ENCODE measurements at regions not wholly inside any gene's neighbourhood (a gene's known extent, or its start where the extent isn't known, plus 50 kb on each side); places are given as distances from the start of the nearest gene placed in this dataset.
"Not testable (repeated sequence)": the region's sequence is repeated elsewhere in the genome, so short reads cannot be mapped to it uniquely, and the experiment has no call there.

- DNase-seq (ENCODE audit: low read depth, low spot score) = no peak
Observed at GRCh38 chr17:63249256-63250004, 196.7 kb downstream of the CYB561 start.

GRCh38 chr17:63250830-63251229 is 195.3 kb downstream of the CYB561 start:
- DNase-seq (ENCODE audit: low read depth, low spot score) = no peak

GRCh38 chr17:63258785-63259184 is 187.3 kb downstream of the CYB561 start:
- DNase-seq (ENCODE audit: low read depth, low spot score) = no peak

- DNase-seq (ENCODE audit: low read depth, low spot score) = no peak
Observed at GRCh38 chr17:63262751-63263476, 183.2 kb downstream of the CYB561 start.

GRCh38 chr17:63265526-63265925 is 180.6 kb downstream of the CYB561 start:
- no peak for DNase-seq (ENCODE audit: low read depth, low spot score)

- no peak for DNase-seq (ENCODE audit: low read depth, low spot score)
Observed at GRCh38 chr17:63267846-63268245, 178.3 kb downstream of the CYB561 start.

- no peak for DNase-seq (ENCODE audit: low read depth, low spot score)
Observed at GRCh38 chr17:63268827-63269226, 177.3 kb downstream of the CYB561 start.

GRCh38 chr17:63270610-63271009 is 175.5 kb downstream of the CYB561 start:
- no peak for DNase-seq (ENCODE audit: low read depth, low spot score)

GRCh38 chr17:63274146-63274545 is 172.0 kb downstream of the CYB561 start:
- no peak for DNase-seq (ENCODE audit: low read depth, low spot score)

GRCh38 chr17:63275318-63275970 is 170.7 kb downstream of the CYB561 start:
- no peak for DNase-seq (ENCODE audit: low read depth, low spot score)

- DNase-seq (ENCODE audit: low read depth, low spot score) = no peak
Observed at GRCh38 chr17:63275971-63276745, 169.9 kb downstream of the CYB561 start.

GRCh38 chr17:63276821-63277220 is 169.3 kb downstream of the CYB561 start:
- DNase-seq (ENCODE audit: low read depth, low spot score) = no peak

- DNase-seq (ENCODE audit: low read depth, low spot score) = no peak
Observed at GRCh38 chr17:63277629-63278028, 168.5 kb downstream of the CYB561 start.

GRCh38 chr17:63278728-63279442 is 167.2 kb downstream of the CYB561 start:
- DNase-seq (ENCODE audit: low read depth, low spot score) = no peak

- DNase-seq (ENCODE audit: low read depth, low spot score) = no peak
Observed at GRCh38 chr17:63279498-63280230, 166.4 kb downstream of the CYB561 start.

GRCh38 chr17:63282455-63282854 is 163.7 kb downstream of the CYB561 start:
- DNase-seq (ENCODE audit: low read depth, low spot score) = no peak

GRCh38 chr17:63285551-63285950 is 160.6 kb downstream of the CYB561 start:
- no peak for DNase-seq (ENCODE audit: low read depth, low spot score)

- DNase-seq (ENCODE audit: low read depth, low spot score) = no peak
Observed at GRCh38 chr17:63286254-63286653, 159.9 kb downstream of the CYB561 start.

GRCh38 chr17:63287006-63287405 is 159.1 kb downstream of the CYB561 start:
- not testable (repeated sequence) for DNase-seq (ENCODE audit: low read depth, low spot score)

GRCh38 chr17:63289931-63290330 is 156.2 kb downstream of the CYB561 start:
- peak; percentile 92 for DNase-seq (ENCODE audit: low read depth, low spot score)
